ENCODE measurements at regions not wholly inside any gene's neighbourhood (a gene's known extent, or its start where the extent isn't known, plus 50 kb on each side); places are given as distances from the start of the nearest gene placed in this dataset.

- Histone ChIP-seq H3F3A (ENCODE audit: low read depth) (no peaks in the 10 kb centered on the region), H3K79me2 (ENCODE audit: low read depth) (no peaks in the 10 kb centered on the region), H3K36me3 (no peaks in the 10 kb centered on the region), H3K27me3 (no peaks in the 10 kb centered on the region), H3K9me3 (ENCODE audit: low read depth) (no peaks in the 10 kb centered on the region), H4K20me1 (ENCODE audit: low read depth) (no peaks in the 10 kb centered on the region), H3K4me1 (peaks cover 10% of the 10 kb centered on the region), H3K4me3 (no peak overlapping the region), H2AFZ (replicated peaks) (peak overlapping the region; percentile 39), H3K4me2 (no peak overlapping the region), H3K9ac (no peak overlapping the region), H3K27ac (no peak overlapping the region)
- TF ChIP-seq CTCF (IDR thresholded peaks at IDR 0.05): no peak
- no peak for TF ChIP-seq EZH2 (IDR thresholded peaks at IDR 0.05)
- no peak for TF ChIP-seq EZH2phosphoT487 (IDR thresholded peaks at IDR 0.05)
- H3K9me3 Mint-ChIP-seq: no peaks in the 10 kb centered on the region
- no peak overlapping the region for H3K4me3 Mint-ChIP-seq
- H3K27me3 Mint-ChIP-seq (ENCODE audit: insufficient read depth, low read depth): no peaks in the 10 kb centered on the region
- H3K4me1 Mint-ChIP-seq: peaks cover 16% of the 10 kb centered on the region
- no peak overlapping the region for H3K27ac Mint-ChIP-seq
- H3K36me3 Mint-ChIP-seq: no peaks in the 10 kb centered on the region
- DNase-seq (ENCODE audit: low spot score): no peak
These were observed 456.3 kb downstream of the HINT1 start for GRCh38 chr5:130708754-130709153.

GRCh38 chr5:130706696-130707095 lies 458.4 kb downstream of the HINT1 start:
- H4K20me1 ChIP-seq (ENCODE audit: low read depth): no peaks in the 10 kb centered on the region
- peaks cover 16% of the 10 kb centered on the region for H3K4me1 Mint-ChIP-seq
- H3K4me2 ChIP-seq: no peak overlapping the region
- H3K9me3 Mint-ChIP-seq: peaks cover 7% of the 10 kb centered on the region
- no peak overlapping the region for H3K4me3 ChIP-seq
- H3K36me3 ChIP-seq: no peaks in the 10 kb centered on the region
- H3K9me3 ChIP-seq (ENCODE audit: low read depth): no peaks in the 10 kb centered on the region
- H3K9ac ChIP-seq: no peak overlapping the region
- no peak overlapping the region for H3K27ac Mint-ChIP-seq
- H3K4me1 ChIP-seq: peaks cover 10% of the 10 kb centered on the region
- H3K79me2 ChIP-seq (ENCODE audit: low read depth): no peaks in the 10 kb centered on the region
- peak overlapping the region; percentile 70 for H2AFZ ChIP-seq (replicated peaks)
- no peaks in the 10 kb centered on the region for H3F3A ChIP-seq (ENCODE audit: low read depth)
- no peaks in the 10 kb centered on the region for H3K27me3 Mint-ChIP-seq (ENCODE audit: insufficient read depth, low read depth)
- DNase-seq (ENCODE audit: low spot score): no peak
- H3K4me3 Mint-ChIP-seq: no peak overlapping the region
- no peaks in the 10 kb centered on the region for H3K36me3 Mint-ChIP-seq
- TF ChIP-seq EZH2 (IDR thresholded peaks at IDR 0.05): no peak
- H3K27me3 ChIP-seq: no peaks in the 10 kb centered on the region
- H3K27ac ChIP-seq: no peak overlapping the region

- Mint-ChIP-seq H3K27ac (no peak overlapping the region), H3K4me1 (peaks cover 13% of the 10 kb centered on the region), H3K27me3 (ENCODE audit: insufficient read depth, low read depth) (no peaks in the 10 kb centered on the region), H3K4me3 (no peak overlapping the region), H3K36me3 (no peaks in the 10 kb centered on the region), H3K9me3 (peaks cover 7% of the 10 kb centered on the region)
- no peaks in the 10 kb centered on the region for H3K27me3 ChIP-seq
- DNase-seq (ENCODE audit: low spot score): no peak
- H3K27ac ChIP-seq: no peak overlapping the region
- no peak for TF ChIP-seq EZH2 (IDR thresholded peaks at IDR 0.05)
- TF ChIP-seq CTCF (IDR thresholded peaks at IDR 0.05): no peak
- no peak for TF ChIP-seq EZH2phosphoT487 (IDR thresholded peaks at IDR 0.05)
- no peaks in the 10 kb centered on the region for H3K36me3 ChIP-seq
- H4K20me1 ChIP-seq (ENCODE audit: low read depth): no peaks in the 10 kb centered on the region
- H3F3A ChIP-seq (ENCODE audit: low read depth): no peaks in the 10 kb centered on the region
- no peak overlapping the region for H3K4me2 ChIP-seq
- no peak overlapping the region for H2AFZ ChIP-seq (replicated peaks)
- peaks cover 10% of the 10 kb centered on the region for H3K4me1 ChIP-seq
- no peaks in the 10 kb centered on the region for H3K9me3 ChIP-seq (ENCODE audit: low read depth)
- H3K9ac ChIP-seq: no peak overlapping the region
- no peaks in the 10 kb centered on the region for H3K79me2 ChIP-seq (ENCODE audit: low read depth)
- H3K4me3 ChIP-seq: no peak overlapping the region
These were observed 459.7 kb downstream of the HINT1 start for GRCh38 chr5:130705368-130705767.

GRCh38 chr5:130693509-130693908 lies 471.5 kb downstream of the HINT1 start:
- H3K27me3 Mint-ChIP-seq (ENCODE audit: insufficient read depth, low read depth): no peaks in the 10 kb centered on the region
- H3K4me1 ChIP-seq: no peaks in the 10 kb centered on the region
- no peaks in the 10 kb centered on the region for H3F3A ChIP-seq (ENCODE audit: low read depth)
- H3K4me2 ChIP-seq: no peak overlapping the region
- no peaks in the 10 kb centered on the region for H3K79me2 ChIP-seq (ENCODE audit: low read depth)
- no peak for DNase-seq (ENCODE audit: low spot score)
- H3K36me3 ChIP-seq: no peaks in the 10 kb centered on the region
- no peak overlapping the region for H2AFZ ChIP-seq (replicated peaks)
- H3K9me3 Mint-ChIP-seq: no peaks in the 10 kb centered on the region
- no peaks in the 10 kb centered on the region for H3K36me3 Mint-ChIP-seq
- H3K4me3 ChIP-seq: no peak overlapping the region
- H3K27me3 ChIP-seq: no peaks in the 10 kb centered on the region
- H3K27ac Mint-ChIP-seq: no peak overlapping the region
- TF ChIP-seq EZH2phosphoT487 (IDR thresholded peaks at IDR 0.05): no peak
- no peak overlapping the region for H3K27ac ChIP-seq
- H3K4me3 Mint-ChIP-seq: no peak overlapping the region
- no peak overlapping the region for H3K9ac ChIP-seq
- peaks cover 9% of the 10 kb centered on the region for H3K4me1 Mint-ChIP-seq
- no peaks in the 10 kb centered on the region for H4K20me1 ChIP-seq (ENCODE audit: low read depth)
- H3K9me3 ChIP-seq (ENCODE audit: low read depth): no peaks in the 10 kb centered on the region

Measured in neural progenitor cell (in vitro differentiated cells).